ENCODE measurements at regions not wholly inside any gene's neighbourhood (a gene's known extent, or its start where the extent isn't known, plus 50 kb on each side); places are given as distances from the start of the nearest gene placed in this dataset.

- TF ChIP-seq RAD21 (IDR thresholded peaks at IDR 0.05 in 1 of 2, conservative IDR thresholded peaks at IDR 0.05 in 1 of 2; ENCODE audit: low read depth in 2 of 2, low read length in 2 of 2) = no peak
- TF ChIP-seq CHD7 (IDR thresholded peaks at IDR 0.05; ENCODE audit: insufficient replicate concordance, low read length) = no peak
- no peak for TF ChIP-seq SIN3A (conservative IDR thresholded peaks at IDR 0.05 in 1 of 2, IDR thresholded peaks at IDR 0.05 in 1 of 2; ENCODE audit: low read depth in 1 of 2, low read length in 2 of 2)
- no peak for TF ChIP-seq KDM4A (IDR thresholded peaks at IDR 0.05; ENCODE audit: low read depth, low read length, severe bottlenecking)
Measured at GRCh38 chr6:80636689-80637088, 530.2 kb downstream of the BCKDHB start (continued).

Measured in H1 (cell line).